ENCODE measurements at regions not wholly inside any gene's neighbourhood (a gene's known extent, or its start where the extent isn't known, plus 50 kb on each side); places are given as distances from the start of the nearest gene placed in this dataset.

DNA sequence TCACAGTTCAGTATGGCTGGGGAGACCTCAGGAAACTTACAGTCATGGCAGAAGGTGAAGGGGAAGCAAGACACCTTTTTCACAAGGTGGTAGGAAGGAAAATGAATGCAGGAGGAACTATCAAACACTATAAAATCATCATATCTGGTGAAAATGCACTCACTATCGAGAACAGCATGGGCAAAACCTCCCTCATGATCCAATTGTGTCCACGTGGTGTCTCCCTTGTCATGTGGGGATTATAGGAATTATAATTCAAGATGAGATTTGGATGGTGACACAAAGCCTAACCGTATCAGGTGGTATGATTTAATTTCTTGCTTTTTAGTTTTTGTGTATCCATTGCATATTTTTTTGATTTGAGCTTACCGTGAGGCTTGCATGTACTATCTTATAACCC lies 133.2 kb upstream of the SYNCRIP start:
- TF ChIP-seq POLR2A (IDR thresholded peaks at IDR 0.05): no peak
- TF ChIP-seq, protein P1, sequence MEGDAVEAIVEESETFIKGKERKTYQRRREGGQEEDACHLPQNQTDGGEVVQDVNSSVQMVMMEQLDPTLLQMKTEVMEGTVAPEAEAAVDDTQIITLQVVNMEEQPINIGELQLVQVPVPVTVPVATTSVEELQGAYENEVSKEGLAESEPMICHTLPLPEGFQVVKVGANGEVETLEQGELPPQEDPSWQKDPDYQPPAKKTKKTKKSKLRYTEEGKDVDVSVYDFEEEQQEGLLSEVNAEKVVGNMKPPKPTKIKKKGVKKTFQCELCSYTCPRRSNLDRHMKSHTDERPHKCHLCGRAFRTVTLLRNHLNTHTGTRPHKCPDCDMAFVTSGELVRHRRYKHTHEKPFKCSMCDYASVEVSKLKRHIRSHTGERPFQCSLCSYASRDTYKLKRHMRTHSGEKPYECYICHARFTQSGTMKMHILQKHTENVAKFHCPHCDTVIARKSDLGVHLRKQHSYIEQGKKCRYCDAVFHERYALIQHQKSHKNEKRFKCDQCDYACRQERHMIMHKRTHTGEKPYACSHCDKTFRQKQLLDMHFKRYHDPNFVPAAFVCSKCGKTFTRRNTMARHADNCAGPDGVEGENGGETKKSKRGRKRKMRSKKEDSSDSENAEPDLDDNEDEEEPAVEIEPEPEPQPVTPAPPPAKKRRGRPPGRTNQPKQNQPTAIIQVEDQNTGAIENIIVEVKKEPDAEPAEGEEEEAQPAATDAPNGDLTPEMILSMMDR (IDR thresholded peaks at IDR 0.05): no peak
